Activated CD4-positive, alpha-beta T cell treated with anti-CD3 and anti-CD28 coated beads for 36 hours (primary cell): ENCODE measurements at regions not wholly inside any gene's neighbourhood (a gene's known extent, or its start where the extent isn't known, plus 50 kb on each side); places are given as distances from the start of the nearest gene placed in this dataset.

Experiments used
- ATAC-seq: fragments of 200-7000 bp; cut with Tn5 transposase; one replicate; pipeline ENCODE4 v1.10.0; 2021; ENCODE audit warnings: mild to moderate bottlenecking, moderate library complexity
- CTCF ChIA-PET: fragments of 350-600 bp; sonication (Branson Sonifier 250); formaldehyde crosslinking; loops from one replicate; lab custom pipeline; 2021; ENCODE audit warnings: antibody characterized with exemption; lab: Charles Lee
- POLR2A ChIA-PET: fragments of 350-600 bp; sonication (Branson Sonifier 250); formaldehyde crosslinking; loops from one replicate; lab custom pipeline; 2021; ENCODE audit warnings: antibody characterized with exemption, inconsistent platforms; lab: Charles Lee
- DNase-seq: peaks from one replicate; pipeline ENCODE4 v3.0.0-alpha.2; 2020
- H3K27ac Mint-ChIP-seq: one replicate; pipeline ENCODE4 v1.8.0; 2021; ENCODE audit warnings: mixed read lengths
- H3K27me3 Mint-ChIP-seq: one replicate; pipeline ENCODE4 v1.8.0; 2021; ENCODE audit warnings: mixed read lengths
- H3K36me3 Mint-ChIP-seq: one replicate; pipeline ENCODE4 v1.8.0; 2021; ENCODE audit warnings: low read depth, mixed read lengths
- H3K4me1 Mint-ChIP-seq: one replicate; pipeline ENCODE4 v1.8.0; 2021; ENCODE audit warnings: mixed read lengths
- H3K4me3 Mint-ChIP-seq: one replicate; pipeline ENCODE4 v1.8.0; 2021; ENCODE audit warnings: mild to moderate bottlenecking, moderate library complexity, mixed read lengths
- H3K9me3 Mint-ChIP-seq: one replicate; pipeline ENCODE4 v1.8.0; 2021; ENCODE audit warnings: low read depth, mixed read lengths
- intact Hi-C, 2 experiments: fragments of 100-400 bp; cut with DNase I in 1 of 2; cut with micrococcal nuclease in 1 of 2; formaldehyde crosslinking; loops; one replicate each; pipeline versions ENCODE4 v1.14.2 to v1.15.1; 2022 to 2024; cut with DNase I, micrococcal nuclease

GRCh38 chr4:125734504-125734903 lies 419.7 kb downstream of the FAT4 start:
- Mint-ChIP-seq H3K36me3 (no peaks in the 10 kb centered on the region), H3K27ac (no peak overlapping the region), H3K4me1 (no peaks in the 10 kb centered on the region), H3K4me3 (no peak overlapping the region), H3K9me3 (no peaks in the 10 kb centered on the region), H3K27me3 (no peaks in the 10 kb centered on the region)
- no peak for ATAC-seq
- ChIA-PET CTCF (interaction anchor here (0.7 kb wide), 1 partner anchor 73 kb away, joined by 3 read pairs; no protein-coding TSS in a partner anchor), POLR2A (no interaction called here)
- intact Hi-C loops, result no loop called here
- DNase-seq, result no peak

- no peak for DNase-seq
- ATAC-seq, result no peak
- POLR2A ChIA-PET, result no interaction called here
- intact Hi-C loops, result no loop called here
- CTCF ChIA-PET, result interaction anchor here (0.7 to 1.2 kb wide), 3 partner anchors 17 to 792 kb away, joined by 3 read pairs; no protein-coding TSS in a partner anchor
- no peaks in the 10 kb centered on the region for H3K36me3 Mint-ChIP-seq
- no peaks in the 10 kb centered on the region for H3K4me1 Mint-ChIP-seq
- H3K27ac Mint-ChIP-seq, result no peak overlapping the region
- no peak overlapping the region for H3K4me3 Mint-ChIP-seq
- H3K27me3 Mint-ChIP-seq, result no peaks in the 10 kb centered on the region
- H3K9me3 Mint-ChIP-seq, result no peaks in the 10 kb centered on the region
These were observed 420.3 kb downstream of the FAT4 start for GRCh38 chr4:125735102-125735501.

GRCh38 chr4:125736057-125736456 lies 421.3 kb downstream of the FAT4 start:
- POLR2A ChIA-PET, result no interaction called here
- Mint-ChIP-seq H3K4me3 (no peak overlapping the region), H3K27me3 (no peaks in the 10 kb centered on the region), H3K36me3 (no peaks in the 10 kb centered on the region), H3K9me3 (no peaks in the 10 kb centered on the region), H3K4me1 (no peaks in the 10 kb centered on the region), H3K27ac (no peak overlapping the region)
- DNase-seq (no peak), ATAC-seq (no peak)
- CTCF ChIA-PET, result interaction anchor here (1.2 kb wide), 1 partner anchor 18 kb away, joined by 3 read pairs; no protein-coding TSS in a partner anchor
- intact Hi-C loops, result no loop called here

GRCh38 chr4:125739760-125740159 lies 425.0 kb downstream of the FAT4 start:
- CTCF ChIA-PET, result no interaction called here
- intact Hi-C loops, result loop anchor here in 1 of 2 experiments (10.0 kb wide), 1 partner anchor 425 kb away; the partner anchor contains the start of gene FAT4
- no peak overlapping the region for H3K4me3 Mint-ChIP-seq
- H3K4me1 Mint-ChIP-seq, result no peaks in the 10 kb centered on the region
- ATAC-seq, result no peak
- no peak for DNase-seq
- no peaks in the 10 kb centered on the region for H3K36me3 Mint-ChIP-seq
- POLR2A ChIA-PET, result no interaction called here
- H3K27me3 Mint-ChIP-seq, result no peaks in the 10 kb centered on the region
- no peak overlapping the region for H3K27ac Mint-ChIP-seq
- H3K9me3 Mint-ChIP-seq, result peaks cover 2% of the 10 kb centered on the region

GRCh38 chr4:125741825-125742452 lies 427.2 kb downstream of the FAT4 start:
- Mint-ChIP-seq H3K27me3 (no peaks in the 10 kb centered on the region), H3K36me3 (no peaks in the 10 kb centered on the region), H3K27ac (no peak overlapping the region), H3K4me1 (no peaks in the 10 kb centered on the region), H3K9me3 (peaks cover 4% of the 10 kb centered on the region), H3K4me3 (no peak overlapping the region)
- intact Hi-C loops, result loop anchor here (1.0 to 10.0 kb wide), 2 partner anchors 427 to 429 kb away; partner anchors contain the start of gene FAT4 (in 1 of the 2)
- POLR2A ChIA-PET, result no interaction called here
- CTCF ChIA-PET, result no interaction called here
- ATAC-seq, result no peak
- no peak for DNase-seq

GRCh38 chr4:125744891-125745364 lies 430.2 kb downstream of the FAT4 start:
- CTCF ChIA-PET, result no interaction called here
- POLR2A ChIA-PET, result no interaction called here
- no peak for DNase-seq
- H3K4me3 Mint-ChIP-seq, result no peak overlapping the region
- no peaks in the 10 kb centered on the region for H3K4me1 Mint-ChIP-seq
- intact Hi-C loops, result loop anchor here in 1 of 2 experiments (10.0 kb wide), 1 partner anchor 430 kb away; the partner anchor contains the start of gene FAT4
- no peaks in the 10 kb centered on the region for H3K27me3 Mint-ChIP-seq
- ATAC-seq, result no peak
- no peak overlapping the region for H3K27ac Mint-ChIP-seq
- peaks cover 9% of the 10 kb centered on the region for H3K9me3 Mint-ChIP-seq
- H3K36me3 Mint-ChIP-seq, result no peaks in the 10 kb centered on the region

GRCh38 chr4:125749354-125749753 lies 434.6 kb downstream of the FAT4 start:
- CTCF ChIA-PET, result no interaction called here
- H3K9me3 Mint-ChIP-seq, result peaks cover 8% of the 10 kb centered on the region

GRCh38 chr4:125750399-125750798 lies 435.6 kb downstream of the FAT4 start:
- no peaks in the 10 kb centered on the region for H3K4me1 Mint-ChIP-seq
- no peak overlapping the region for H3K4me3 Mint-ChIP-seq
- H3K27ac Mint-ChIP-seq, result no peak overlapping the region
- ChIA-PET CTCF (no interaction called here), POLR2A (interaction anchor here (0.8 kb wide), 1 partner anchor 13 kb away, joined by 10 read pairs; no protein-coding TSS in a partner anchor)
- DNase-seq (no peak), ATAC-seq (no peak)
- intact Hi-C loops, result no loop called here
- no peaks in the 10 kb centered on the region for H3K27me3 Mint-ChIP-seq
- H3K9me3 Mint-ChIP-seq, result peaks cover 8% of the 10 kb centered on the region
- H3K36me3 Mint-ChIP-seq, result no peaks in the 10 kb centered on the region

More at GRCh38 chr4:125749354-125749753, 434.6 kb downstream of the FAT4 start:
- Mint-ChIP-seq H3K27ac (no peak overlapping the region), H3K4me3 (no peak overlapping the region), H3K36me3 (no peaks in the 10 kb centered on the region), H3K4me1 (no peaks in the 10 kb centered on the region), H3K27me3 (no peaks in the 10 kb centered on the region)
- ATAC-seq (no peak), DNase-seq (no peak)
- intact Hi-C loops, result loop anchor here in 1 of 2 experiments (10.0 kb wide), 1 partner anchor 435 kb away; the partner anchor contains the start of gene FAT4
- POLR2A ChIA-PET, result interaction anchor here (0.8 kb wide), 1 partner anchor 14 kb away, joined by 10 read pairs; no protein-coding TSS in a partner anchor

GRCh38 chr4:125750828-125751466 lies 436.2 kb downstream of the FAT4 start:
- Mint-ChIP-seq H3K4me1 (no peaks in the 10 kb centered on the region), H3K36me3 (no peaks in the 10 kb centered on the region), H3K4me3 (no peak overlapping the region), H3K27ac (no peak overlapping the region), H3K27me3 (no peaks in the 10 kb centered on the region), H3K9me3 (peaks cover 6% of the 10 kb centered on the region)
- ATAC-seq (no peak), DNase-seq (no peak)
- CTCF ChIA-PET, result no interaction called here
- POLR2A ChIA-PET, result no interaction called here
- intact Hi-C loops, result no loop called here

- DNase-seq, result no peak
- Mint-ChIP-seq H3K9me3 (no peaks in the 10 kb centered on the region), H3K36me3 (no peaks in the 10 kb centered on the region), H3K4me1 (no peaks in the 10 kb centered on the region), H3K27ac (no peak overlapping the region), H3K4me3 (no peak overlapping the region), H3K27me3 (no peaks in the 10 kb centered on the region)
- intact Hi-C loops, result no loop called here
- no peak for ATAC-seq
- ChIA-PET CTCF (interaction anchor here (0.7 kb wide), 1 partner anchor 22 kb away, joined by 3 read pairs; no protein-coding TSS in a partner anchor), POLR2A (no interaction called here)
These were observed 443.7 kb downstream of the FAT4 start for GRCh38 chr4:125758438-125758837.

GRCh38 chr4:125760201-125760819 lies 445.6 kb downstream of the FAT4 start:
- Mint-ChIP-seq H3K36me3 (no peaks in the 10 kb centered on the region), H3K27me3 (no peaks in the 10 kb centered on the region), H3K9me3 (no peaks in the 10 kb centered on the region), H3K27ac (no peak overlapping the region), H3K4me1 (no peaks in the 10 kb centered on the region), H3K4me3 (no peak overlapping the region)
- ATAC-seq (no peak), DNase-seq (no peak)
- CTCF ChIA-PET, result no interaction called here
- POLR2A ChIA-PET, result no interaction called here
- intact Hi-C loops, result no loop called here
